HEK293T (cell line): ENCODE measurements at regions not wholly inside any gene's neighbourhood (a gene's known extent, or its start where the extent isn't known, plus 50 kb on each side); places are given as distances from the start of the nearest gene placed in this dataset.

Source experiments
- CTCF ChIA-PET: fragments of 350-600 bp; formaldehyde crosslinking; extraction: SDS; loops from one replicate; lab custom pipeline; 2021; ENCODE audit warnings: antibody characterized with exemption, inconsistent platforms; lab: Yijun Ruan, JAX
- POLR2A ChIA-PET: fragments of 350-600 bp; formaldehyde crosslinking; extraction: SDS; loops from one replicate; lab custom pipeline; 2020; ENCODE audit warnings: antibody characterized with exemption, inconsistent platforms; lab: Yijun Ruan, JAX
- DNase-seq: peaks from one replicate; pipeline ENCODE4 v3.0.0; 2012; ENCODE audit warnings: mixed read lengths; ENCODE audit errors: extremely low spot score
- ARNT ChIP-seq: fragments of 450-650 bp; IDR thresholded peaks from 2 replicates; pipeline ENCODE4 v1.6.1; 2017; ENCODE audit warnings: mild to moderate bottlenecking
- BHLHE40 ChIP-seq: fragments of 450-650 bp; IDR thresholded peaks from 2 replicates; pipeline ENCODE4 v1.6.1; 2016; ENCODE audit warnings: mild to moderate bottlenecking, moderate library complexity, borderline replicate concordance
- CTBP1 ChIP-seq: fragments of 450-650 bp; IDR thresholded peaks from 2 replicates; pipeline ENCODE4 v1.6.1; 2016; ENCODE audit warnings: borderline replicate concordance
- ELF4 ChIP-seq: fragments of 450-650 bp; IDR thresholded peaks from 2 replicates; pipeline ENCODE4 v1.6.1; 2017; ENCODE audit warnings: antibody characterized with exemption
- FOXA1 ChIP-seq: fragments of 450-650 bp; IDR thresholded peaks from 2 replicates; pipeline ENCODE4 v1.6.1; 2016; ENCODE audit warnings: mild to moderate bottlenecking
- FOXK2 ChIP-seq: fragments of 450-650 bp; IDR thresholded peaks from 2 replicates; pipeline ENCODE4 v1.6.1; 2016; ENCODE audit warnings: mild to moderate bottlenecking
- FOXM1 ChIP-seq: fragments of 450-650 bp; IDR thresholded peaks from 2 replicates; pipeline ENCODE4 v1.6.1; 2017; ENCODE audit warnings: mild to moderate bottlenecking, borderline replicate concordance
- HDGF ChIP-seq: fragments of 450-650 bp; IDR thresholded peaks from 2 replicates; pipeline ENCODE4 v1.6.1; 2017; ENCODE audit warnings: antibody characterized with exemption, borderline replicate concordance
- L3MBTL2 ChIP-seq: fragments of 450-650 bp; conservative IDR thresholded peaks from 2 replicates; pipeline ENCODE4 v1.6.1; 2016; ENCODE audit warnings: mild to moderate bottlenecking
- LEF1 ChIP-seq: fragments of 450-650 bp; IDR thresholded peaks from 2 replicates; pipeline ENCODE4 v1.6.1; 2017; ENCODE audit warnings: mild to moderate bottlenecking, borderline replicate concordance
- NFRKB ChIP-seq: fragments of 450-650 bp; IDR thresholded peaks from 2 replicates; pipeline ENCODE4 v1.6.1; 2016; ENCODE audit warnings: mild to moderate bottlenecking, moderate library complexity
- SP1 ChIP-seq: fragments of 450-650 bp; IDR thresholded peaks from 2 replicates; pipeline ENCODE4 v1.6.1; 2017
- SUZ12 ChIP-seq: fragments of 450-650 bp; IDR thresholded peaks from 2 replicates; pipeline ENCODE4 v1.6.1; 2016; ENCODE audit warnings: mild to moderate bottlenecking
- TARDBP ChIP-seq: fragments of 450-650 bp; IDR thresholded peaks from 2 replicates; pipeline ENCODE4 v1.6.1; 2016
- ZNF384 ChIP-seq: fragments of 450-650 bp; IDR thresholded peaks from 2 replicates; pipeline ENCODE4 v1.6.1; 2016
- TF ChIP-seq, protein P1 (sequence below): fragments of 450-650 bp; IDR thresholded peaks from 2 replicates; pipeline ENCODE4 v1.6.1; 2016

DNA sequence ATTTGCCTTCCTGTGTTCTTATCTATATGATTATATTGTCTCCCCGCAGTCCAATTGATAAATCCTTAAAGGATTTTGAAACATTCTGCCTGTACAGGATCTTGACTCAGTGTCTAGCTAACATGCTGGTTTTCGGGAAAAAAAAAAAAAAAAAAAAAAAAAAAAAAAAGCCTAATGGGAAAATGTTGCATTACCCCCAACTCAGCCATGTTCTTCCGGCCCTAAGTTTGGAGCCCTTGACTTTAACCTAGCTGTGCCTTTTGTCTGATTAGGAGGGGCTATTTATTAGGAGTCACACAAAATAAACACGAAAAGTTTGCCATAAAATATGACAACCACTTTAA, 244.4 kb upstream of the TCF21 start:
- CTCF ChIA-PET: interaction anchor here (1.6 kb wide), 1 partner anchor 193 kb away, joined by 5 read pairs; no protein-coding TSS in a partner anchor
- POLR2A ChIA-PET: no interaction called here
- TF ChIP-seq ZNF384: no peak
- TF ChIP-seq L3MBTL2: no peak
- no peak for TF ChIP-seq LEF1
- TF ChIP-seq BHLHE40: no peak
- TF ChIP-seq HDGF: no peak
- TF ChIP-seq ARNT: no peak
- TF ChIP-seq ELF4: no peak
- TF ChIP-seq CTBP1: no peak
- TF ChIP-seq FOXA1: no peak
- no peak for TF ChIP-seq FOXM1
- TF ChIP-seq SP1: no peak
- no peak for TF ChIP-seq NFRKB
- no peak for DNase-seq

DNA sequence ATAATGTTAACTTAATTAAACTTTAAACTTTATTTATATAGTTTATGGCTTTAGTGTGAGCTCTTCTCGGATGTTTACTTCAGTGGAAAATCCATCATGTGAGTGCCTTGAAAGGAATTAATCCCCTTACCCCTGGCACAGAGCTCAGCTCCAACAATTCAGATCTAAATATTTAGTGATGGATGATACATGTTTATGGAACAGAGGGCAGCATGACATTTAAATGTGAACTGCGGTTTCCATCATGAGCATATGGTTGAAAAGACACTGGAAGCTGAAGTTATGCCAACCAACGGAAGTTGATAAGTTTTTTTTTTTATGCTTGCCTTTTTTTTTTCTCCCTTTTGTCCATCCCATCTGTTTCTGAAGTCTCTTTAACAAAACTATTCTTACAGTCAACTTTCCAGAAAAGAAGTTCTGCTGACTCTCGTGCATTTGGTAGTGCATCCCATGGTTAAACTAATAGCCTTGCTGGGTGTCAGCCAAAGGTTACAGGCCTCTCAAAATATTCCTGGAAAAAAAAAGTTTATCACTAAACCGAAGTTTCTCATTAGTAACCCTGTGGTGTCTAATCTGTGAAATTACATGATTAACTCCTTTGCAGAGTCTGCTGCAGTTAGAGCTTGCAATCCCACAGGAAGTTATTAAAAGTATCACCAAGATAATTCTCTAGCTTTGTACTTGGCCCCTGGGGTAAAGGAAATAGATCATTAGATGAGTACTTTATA, 243.9 kb upstream of the TCF21 start:
- ChIA-PET CTCF (interaction anchor here (1.6 kb wide), 1 partner anchor 193 kb away, joined by 5 read pairs; no protein-coding TSS in a partner anchor), POLR2A (no interaction called here)
- no peak for DNase-seq
- no peak for TF ChIP-seq CTBP1
- TF ChIP-seq FOXK2: no peak
- TF ChIP-seq HDGF: no peak
- no peak for TF ChIP-seq BHLHE40
- no peak for TF ChIP-seq TARDBP
- TF ChIP-seq SUZ12: no peak
- TF ChIP-seq, protein P1, sequence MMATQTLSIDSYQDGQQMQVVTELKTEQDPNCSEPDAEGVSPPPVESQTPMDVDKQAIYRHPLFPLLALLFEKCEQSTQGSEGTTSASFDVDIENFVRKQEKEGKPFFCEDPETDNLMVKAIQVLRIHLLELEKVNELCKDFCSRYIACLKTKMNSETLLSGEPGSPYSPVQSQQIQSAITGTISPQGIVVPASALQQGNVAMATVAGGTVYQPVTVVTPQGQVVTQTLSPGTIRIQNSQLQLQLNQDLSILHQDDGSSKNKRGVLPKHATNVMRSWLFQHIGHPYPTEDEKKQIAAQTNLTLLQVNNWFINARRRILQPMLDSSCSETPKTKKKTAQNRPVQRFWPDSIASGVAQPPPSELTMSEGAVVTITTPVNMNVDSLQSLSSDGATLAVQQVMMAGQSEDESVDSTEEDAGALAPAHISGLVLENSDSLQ: no peak
- TF ChIP-seq FOXA1: no peak
- no peak for TF ChIP-seq LEF1
- no peak for TF ChIP-seq SP1
- TF ChIP-seq ELF4: no peak

DNA sequence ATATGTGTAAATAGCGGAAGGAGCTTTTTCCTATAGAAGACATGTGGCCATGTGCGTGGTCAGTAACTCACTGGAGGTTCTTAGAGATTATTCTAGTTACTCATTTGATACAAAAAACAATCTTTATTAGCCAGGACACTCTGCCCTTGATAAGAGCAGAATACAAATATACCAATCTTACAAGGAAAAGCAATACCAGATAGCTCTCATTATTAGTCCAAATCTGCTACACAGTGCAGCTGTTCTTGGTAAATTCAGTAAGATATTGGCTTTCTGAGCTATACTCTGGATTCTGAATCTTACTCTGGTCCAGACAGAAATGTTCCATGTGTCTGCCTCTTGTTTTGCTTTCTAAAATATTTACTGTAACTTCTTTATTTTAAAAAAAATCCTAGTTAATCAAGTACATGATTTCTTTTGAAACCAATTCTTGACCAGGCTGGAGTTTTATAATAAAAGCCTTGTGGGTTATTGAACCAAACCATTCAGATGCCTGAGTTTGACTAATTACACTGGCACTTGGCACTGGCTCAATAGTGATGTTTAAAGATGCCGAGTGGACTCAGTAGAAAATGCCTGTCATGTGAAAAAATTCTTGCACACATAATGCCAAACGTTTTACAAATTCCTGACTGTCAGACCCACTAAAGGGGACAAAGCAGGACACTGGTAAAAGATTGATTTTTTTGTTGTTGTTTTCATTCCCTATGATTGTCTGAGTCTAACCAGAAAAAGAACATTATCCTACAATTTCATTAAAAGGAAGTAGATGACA, 242.8 kb upstream of the TCF21 start:
- DNase-seq: no peak
- POLR2A ChIA-PET: no interaction called here
- CTCF ChIA-PET: interaction anchor here (0.7 kb wide), 1 partner anchor 1198 kb away, joined by 3 read pairs; no protein-coding TSS in a partner anchor
- TF ChIP-seq CTBP1 (no peak), HDGF (no peak)

DNA sequence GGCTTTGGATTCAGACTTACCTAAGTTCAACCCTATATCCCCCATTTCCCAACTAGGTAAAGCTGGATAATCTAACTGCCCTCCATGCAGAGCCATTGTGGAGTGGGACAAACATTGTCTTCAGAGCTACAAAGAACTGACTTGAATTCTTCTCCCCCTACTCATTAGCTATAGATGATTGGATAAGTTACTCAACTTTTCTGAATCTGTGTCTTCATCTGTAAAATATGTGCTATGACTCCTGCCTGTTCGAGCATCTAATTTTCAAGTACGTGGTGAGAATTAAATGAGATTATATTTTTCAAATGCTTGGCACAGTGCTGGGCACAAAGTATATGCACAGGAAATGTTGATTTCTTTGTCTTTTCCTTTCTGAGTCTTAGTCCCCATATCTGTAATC, 240.3 kb upstream of the TCF21 start:
- TF ChIP-seq HDGF (no peak), FOXM1 (no peak), FOXK2 (no peak), TARDBP (no peak), LEF1 (no peak), SUZ12 (no peak), ZNF384 (no peak), SP1 (no peak), CTBP1 (no peak), FOXA1 (no peak)
- DNase-seq: no peak
- CTCF ChIA-PET: no interaction called here
- POLR2A ChIA-PET: no interaction called here

DNA sequence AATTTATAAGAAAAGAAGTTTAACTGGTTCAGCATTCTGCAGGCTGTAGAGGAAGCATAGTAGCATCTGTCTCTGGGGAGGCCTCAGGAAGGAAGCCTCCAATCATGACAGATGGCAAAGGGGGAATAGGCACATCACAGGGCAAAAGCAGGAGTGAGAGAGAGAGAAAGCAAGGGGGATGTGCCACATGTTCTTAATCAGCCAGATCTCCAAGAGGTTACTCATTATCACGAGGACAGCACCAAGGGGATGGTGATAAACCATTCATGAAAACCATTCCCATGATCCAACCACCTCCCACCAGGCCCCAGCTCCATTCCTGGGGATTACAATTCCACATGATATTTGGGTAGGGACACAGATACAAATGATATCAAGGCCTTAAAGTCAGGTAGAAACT, 217.5 kb upstream of the TCF21 start:
- POLR2A ChIA-PET: no interaction called here
- no peak for DNase-seq
- TF ChIP-seq, protein P1: no peak
- TF ChIP-seq ZNF384 (no peak), FOXM1 (no peak), FOXK2 (no peak), TARDBP (no peak), LEF1 (no peak)
- CTCF ChIA-PET: no interaction called here

DNA sequence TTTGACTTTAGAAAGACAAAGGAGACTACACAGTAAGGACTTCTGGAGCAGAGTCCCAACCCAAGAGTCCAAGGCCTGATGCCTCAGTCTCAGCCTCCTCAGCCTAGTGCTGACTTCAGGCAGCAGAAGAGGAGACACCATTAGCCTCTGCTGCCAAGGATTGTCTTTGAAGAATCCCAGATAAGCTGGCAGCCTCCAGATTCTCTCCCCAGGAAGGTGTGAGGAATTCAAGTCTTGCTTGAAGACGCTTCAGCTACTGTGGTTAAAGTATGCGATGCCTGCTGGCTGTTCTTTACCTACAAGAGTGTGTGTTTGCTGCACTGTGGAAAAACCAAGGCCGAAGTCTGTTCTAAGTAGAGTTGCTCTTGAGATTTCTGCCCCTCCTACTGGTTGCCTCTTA, 215.9 kb upstream of the TCF21 start:
- DNase-seq: no peak
- ChIA-PET CTCF (no interaction called here), POLR2A (no interaction called here)
- TF ChIP-seq FOXA1: no peak
- no peak for TF ChIP-seq ELF4
- no peak for TF ChIP-seq SP1
- TF ChIP-seq FOXK2: no peak

DNA sequence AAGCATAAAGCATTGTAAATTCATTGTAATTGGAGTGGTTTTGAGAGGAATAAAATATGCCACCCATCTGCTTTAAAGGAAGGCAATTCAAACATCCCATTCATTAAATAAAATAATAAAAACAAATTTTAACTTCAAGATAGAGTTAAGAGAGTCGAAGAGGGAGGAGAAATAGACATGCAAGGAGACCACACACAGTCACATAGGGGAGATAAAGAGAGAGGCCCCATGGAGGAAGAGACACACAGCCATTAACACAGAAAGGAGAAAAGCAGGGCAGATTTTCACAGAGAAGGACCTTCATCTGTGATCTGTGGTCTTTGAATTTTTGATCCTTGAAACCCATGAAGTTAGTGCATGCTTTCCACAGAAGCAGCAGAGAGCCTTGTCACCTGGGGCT, 214.3 kb upstream of the TCF21 start:
- TF ChIP-seq, protein P1: no peak
- TF ChIP-seq FOXA1 (no peak), SUZ12 (no peak), FOXM1 (no peak), ELF4 (no peak), FOXK2 (no peak), CTBP1 (no peak), L3MBTL2 (no peak), ARNT (no peak), ZNF384 (no peak), BHLHE40 (no peak), LEF1 (no peak), NFRKB (no peak), HDGF (no peak), SP1 (no peak), TARDBP (no peak)
- DNase-seq: no peak
- ChIA-PET CTCF (interaction anchor here (1.5 kb wide), 1 partner anchor 242 kb away, joined by 4 read pairs; no protein-coding TSS in a partner anchor), POLR2A (no interaction called here)
